GM12878 (cell line): ENCODE measurements at regions not wholly inside any gene's neighbourhood (a gene's known extent, or its start where the extent isn't known, plus 50 kb on each side); places are given as distances from the start of the nearest gene placed in this dataset.

ENCODE experiments used
- BCL11A ChIP-seq: IDR thresholded peaks from 2 replicates; pipeline ENCODE4 v1.6.1; 2011; ENCODE audit warnings: low read depth, low read length
- FOXM1 ChIP-seq: IDR thresholded peaks from 2 replicates; pipeline ENCODE4 v1.6.1; 2012; ENCODE audit warnings: low read depth, mild to moderate bottlenecking, inconsistent platforms, low read length, moderate library complexity
- NR2C2 ChIP-seq: IDR thresholded peaks from 2 replicates; pipeline ENCODE4 v1.6.1; 2011; ENCODE audit warnings: borderline replicate concordance, low read depth; ENCODE audit not compliant: control insufficient read depth, insufficient read length
- SRF ChIP-seq, 2 experiments: IDR thresholded peaks; 2 replicates each; pipeline ENCODE4 v1.6.1; 2011; ENCODE audit warnings: low read depth in 2 of 2, low read length in 2 of 2, mild to moderate bottlenecking in 1 of 2, moderate library complexity in 1 of 2
- SUZ12 ChIP-seq: fragments of 200-600 bp; sonication (generic); IDR thresholded peaks from one replicate; pipeline ENCODE4 v1.6.1; 2018; ENCODE audit warnings: antibody characterized with exemption, mild to moderate bottlenecking; ENCODE audit not compliant: unreplicated experiment
- TF ChIP-seq, protein P1 (sequence below), 3 experiments: IDR thresholded peaks in 2 of 3; conservative IDR thresholded peaks in 1 of 3; 2 replicates each; pipeline ENCODE4 v1.5.1; 2011; ENCODE audit warnings: low read depth in 3 of 3, low read length in 3 of 3, mild to moderate bottlenecking in 3 of 3, control low read depth in 2 of 3, moderate library complexity in 2 of 3, inconsistent platforms in 1 of 3, mixed read lengths in 1 of 3; ENCODE audit not compliant: control insufficient read depth in 2 of 3, insufficient read depth in 1 of 3; ENCODE audit errors: extremely low read depth in 1 of 3

DNA sequence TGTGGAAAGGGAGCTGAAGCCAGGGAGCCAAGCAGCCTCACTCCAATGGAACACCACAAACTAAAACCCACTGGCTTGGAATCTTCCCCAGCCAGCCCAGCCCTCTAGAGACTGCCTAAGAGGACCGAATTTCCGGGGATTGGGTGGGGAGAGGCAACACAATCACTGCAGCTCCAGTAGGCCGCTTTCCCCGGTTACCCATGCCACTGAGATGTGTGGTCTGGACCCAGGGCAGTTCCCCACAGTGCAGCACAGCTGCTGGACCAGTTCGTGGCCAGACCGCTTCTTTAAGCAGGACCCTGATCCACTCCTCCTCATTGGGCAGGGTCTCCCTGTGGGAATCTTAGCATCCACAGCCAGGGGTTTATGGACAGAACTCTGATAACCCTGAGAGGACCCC lies 91.9 kb upstream of the PAGE3 start:
- TF ChIP-seq SRF (IDR thresholded peaks at IDR 0.05; ENCODE audit: low read depth in 2 of 2, low read length in 2 of 2) (no peak), FOXM1 (no peak), NR2C2 (no peak), SUZ12 (no peak), BCL11A (no peak)
- TF ChIP-seq, protein P1, sequence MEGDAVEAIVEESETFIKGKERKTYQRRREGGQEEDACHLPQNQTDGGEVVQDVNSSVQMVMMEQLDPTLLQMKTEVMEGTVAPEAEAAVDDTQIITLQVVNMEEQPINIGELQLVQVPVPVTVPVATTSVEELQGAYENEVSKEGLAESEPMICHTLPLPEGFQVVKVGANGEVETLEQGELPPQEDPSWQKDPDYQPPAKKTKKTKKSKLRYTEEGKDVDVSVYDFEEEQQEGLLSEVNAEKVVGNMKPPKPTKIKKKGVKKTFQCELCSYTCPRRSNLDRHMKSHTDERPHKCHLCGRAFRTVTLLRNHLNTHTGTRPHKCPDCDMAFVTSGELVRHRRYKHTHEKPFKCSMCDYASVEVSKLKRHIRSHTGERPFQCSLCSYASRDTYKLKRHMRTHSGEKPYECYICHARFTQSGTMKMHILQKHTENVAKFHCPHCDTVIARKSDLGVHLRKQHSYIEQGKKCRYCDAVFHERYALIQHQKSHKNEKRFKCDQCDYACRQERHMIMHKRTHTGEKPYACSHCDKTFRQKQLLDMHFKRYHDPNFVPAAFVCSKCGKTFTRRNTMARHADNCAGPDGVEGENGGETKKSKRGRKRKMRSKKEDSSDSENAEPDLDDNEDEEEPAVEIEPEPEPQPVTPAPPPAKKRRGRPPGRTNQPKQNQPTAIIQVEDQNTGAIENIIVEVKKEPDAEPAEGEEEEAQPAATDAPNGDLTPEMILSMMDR (IDR thresholded peaks at IDR 0.05 in 2 of 3, conservative IDR thresholded peaks at IDR 0.05 in 1 of 3; ENCODE audit: control insufficient read depth in 2 of 3, extremely low read depth in 1 of 3, insufficient read depth in 1 of 3, low read depth in 3 of 3, low read length in 3 of 3): no peak
